HepG2 (cell line): ENCODE measurements at regions not wholly inside any gene's neighbourhood (a gene's known extent, or its start where the extent isn't known, plus 50 kb on each side); places are given as distances from the start of the nearest gene placed in this dataset.

Experiments used
- ATAC-seq: fragments of 200-7000 bp; cut with Tn5 transposase; 3 replicates; pipeline ENCODE4 v1.9.1; 2020; ENCODE audit warnings: mild to moderate bottlenecking, moderate library complexity
- BruUV-seq: library from RNA; stranded (reverse); fragments of 400-500 nt; replicated peaks from 2 replicates; lab custom pipeline; 2021; lab: Mats Ljungman, UMichigan
- CTCF ChIA-PET: fragments of 300-600 bp; formaldehyde crosslinking; extraction: SDS; loops from one replicate; lab custom pipeline; 2021; ENCODE audit warnings: low total read pairs, inconsistent platforms, low intra/inter-chr PET ratio; lab: Yijun Ruan, JAX
- POLR2A ChIA-PET: fragments of 350-600 bp; sonication (Branson Sonifier 250); formaldehyde crosslinking; loops from one replicate; lab custom pipeline; 2020; ENCODE audit warnings: antibody characterized with exemption, inconsistent platforms; lab: Yijun Ruan, JAX
- DNase-seq: peaks from one replicate; pipeline ENCODE4 v3.0.0-alpha.2; 2015; ENCODE audit warnings: low spot score
- FAIRE-seq: peaks from 3 replicates; lab custom pipeline; 2011; peaks lifted over from hg19 to GRCh38; lab: Jason Lieb, UNC
- H2AFZ ChIP-seq: one replicate; pipeline ENCODE4 v1.6.1; 2011; ENCODE audit warnings: low read length, inconsistent platforms
- H3K27ac ChIP-seq: fragments of 300-600 bp; 3 replicates; pipeline ENCODE4 v1.8.0; 2011; ENCODE audit warnings: mixed run types, mild to moderate bottlenecking, mixed read lengths, low read length, inconsistent platforms; ENCODE audit not compliant: insufficient read depth; ENCODE audit errors: extremely low read length
- H3K27me3 ChIP-seq, 2 experiments: fragments of 200-600 bp in 1 of 2; 2 replicates in 1 of 2; 3 replicates in 1 of 2; pipeline versions ENCODE4 v1.6.0 to v1.8.0; 2011; ENCODE audit warnings: low read length in 2 of 2, mild to moderate bottlenecking in 2 of 2, moderate library complexity in 2 of 2, inconsistent platforms in 1 of 2; ENCODE audit not compliant: insufficient read depth in 2 of 2, control insufficient read depth in 1 of 2
- H3K36me3 ChIP-seq, 2 experiments: fragments of 200-600 bp in 1 of 2; replicated peaks in 1 of 2; 2 replicates in 1 of 2; 3 replicates in 1 of 2; pipeline versions ENCODE4 v1.5.1 to v1.8.0; 2011; ENCODE audit warnings: low read length in 2 of 2, inconsistent platforms in 1 of 2; ENCODE audit not compliant: insufficient read depth in 2 of 2, control insufficient read depth in 1 of 2
- H3K4me1 ChIP-seq: 2 replicates; pipeline ENCODE4 v1.5.1; 2012; ENCODE audit warnings: low read length, inconsistent platforms; ENCODE audit not compliant: insufficient read depth
- H3K4me2 ChIP-seq: 2 replicates; pipeline ENCODE4 v1.6.0; 2011; ENCODE audit warnings: low read depth, low read length, inconsistent platforms
- H3K4me3 ChIP-seq, 3 experiments: fragments of 200-600 bp in 1 of 3; sonication (generic), shearing (Covaris generic) in 1 of 3; replicated peaks in 1 of 3; 2 replicates each; pipeline ENCODE4 v1.5.1; 2011 to 2016; ENCODE audit warnings: low read length in 3 of 3, inconsistent platforms in 2 of 3, low read depth in 2 of 3, mild to moderate bottlenecking in 2 of 3, control low read depth in 1 of 3, mixed read lengths in 1 of 3; ENCODE audit not compliant: insufficient read depth in 1 of 3
- H3K79me2 ChIP-seq: one replicate; pipeline ENCODE4 v1.6.1; 2011; ENCODE audit warnings: low read length, inconsistent platforms; ENCODE audit not compliant: insufficient read depth
- H3K9ac ChIP-seq: 2 replicates; pipeline ENCODE4 v1.6.0; 2011; ENCODE audit warnings: mild to moderate bottlenecking, low read depth, low read length, inconsistent platforms; ENCODE audit not compliant: insufficient read depth
- H3K9me3 ChIP-seq: 2 replicates; pipeline ENCODE4 v1.5.1; 2012; ENCODE audit warnings: mild to moderate bottlenecking, low read length
- H4K20me1 ChIP-seq: 2 replicates; pipeline ENCODE4 v1.6.0; 2011; ENCODE audit warnings: inconsistent platforms, mild to moderate bottlenecking, low read length, moderate library complexity; ENCODE audit not compliant: insufficient read depth
- CTCF ChIP-seq: sonication (generic); formaldehyde crosslinking; IDR thresholded peaks from 2 replicates; pipeline ENCODE4 v1.5.0; 2020; ENCODE audit warnings: mild to moderate bottlenecking, missing genetic modification reagents, moderate library complexity
- KAT8 ChIP-seq: IDR thresholded peaks from 2 replicates; pipeline ENCODE4 v1.6.1; 2016; ENCODE audit warnings: missing genetic modification reagents, missing compliant biosample characterization
- MYNN ChIP-seq: sonication (generic); formaldehyde crosslinking; IDR thresholded peaks from 2 replicates; pipeline ENCODE4 v1.4.0; 2020; ENCODE audit warnings: mild to moderate bottlenecking, low read depth, missing genetic modification reagents
- ZBTB7B ChIP-seq: sonication (generic); formaldehyde crosslinking; IDR thresholded peaks from 2 replicates; pipeline ENCODE4 v1.4.0; 2020; ENCODE audit warnings: missing genetic modification reagents
- WGBS: methylation state at CpG from one replicate; pipeline ENCODE4 v1.1.6; 2017; ENCODE audit warnings: low lambda C conversion rate; 5-methylcytosine and 5-hydroxymethylcytosine counted together
- in situ Hi-C: cut with HindIII; loops from 2 replicates; pipeline ENCODE4 v1.10.0; 2017; ENCODE audit warnings: low pct_unique_long_range_greater_than_20kb; ENCODE audit not compliant: extremely low pct_ligation_motif_present
- intact Hi-C: fragments of 100-400 bp; cut with micrococcal nuclease; formaldehyde crosslinking; loops from one replicate; pipeline ENCODE4 v1.10.0; 2022; ENCODE audit not compliant: unreplicated experiment

GRCh38 chrX:149124526-149125108 is 380.5 kb downstream of the IDS start:
- WGBS, result 0% methylated on average over 1 of the region's 3 CpGs
- H4K20me1 ChIP-seq, result no peaks in the 10 kb centered on the region
- no peak overlapping the region for H3K4me3 ChIP-seq
- FAIRE-seq, result no peak
- H3K27ac ChIP-seq, result no peak overlapping the region
- no TSS peak for BruUV-seq
- no peaks in the 10 kb centered on the region for H3K36me3 ChIP-seq
- in situ Hi-C loops, result no loop called here
- H3K9ac ChIP-seq, result no peak overlapping the region
- H3K27me3 ChIP-seq, result no peaks in the 10 kb centered on the region
- no peak overlapping the region for H3K4me2 ChIP-seq
- ATAC-seq, result no peak
- no peak for TF ChIP-seq KAT8 (CRISPR knock-in tag)
- TF ChIP-seq ZBTB7B (CRISPR knock-in tag), result no peak
- intact Hi-C loops, result no loop called here
- ChIA-PET CTCF (no interaction called here), POLR2A (no interaction called here)
- DNase-seq, result no peak
- H2AFZ ChIP-seq, result no peak overlapping the region
- no peaks in the 10 kb centered on the region for H3K4me1 ChIP-seq
- H3K9me3 ChIP-seq, result peaks cover 4% of the 10 kb centered on the region; the same call in 1 of the 2 replicates
- no peaks in the 10 kb centered on the region for H3K79me2 ChIP-seq

GRCh38 chrX:149121206-149121920 is 383.7 kb downstream of the IDS start:
- in situ Hi-C loops, result no loop called here
- CTCF ChIA-PET, result no interaction called here
- no peak overlapping the region for H3K9ac ChIP-seq
- no peak overlapping the region for H3K4me3 ChIP-seq
- H3K27ac ChIP-seq, result no peak overlapping the region
- no peaks in the 10 kb centered on the region for H3K4me1 ChIP-seq
- DNase-seq (no peak), ATAC-seq (no peak)
- H3K79me2 ChIP-seq, result no peaks in the 10 kb centered on the region
- TF ChIP-seq MYNN (CRISPR knock-in tag) (no peak), CTCF (CRISPR knock-in tag) (no peak)
- TF ChIP-seq, all 625 proteins: peak for 0
- Histone ChIP-seq H2AFZ (no peak overlapping the region), H3K36me3 (no peaks in the 10 kb centered on the region), H3K27me3 (no peaks in the 10 kb centered on the region), H3K9me3 (peaks cover 4% of the 10 kb centered on the region; the same call in 1 of the 2 replicates), H4K20me1 (no peaks in the 10 kb centered on the region), H3K4me2 (no peak overlapping the region)
- POLR2A ChIA-PET, result no interaction called here
- no TSS peak for BruUV-seq
- intact Hi-C loops, result no loop called here
- no peak for FAIRE-seq
- WGBS, result 20% methylated on average over 4 of the region's 7 CpGs
